ENCODE measurements at regions not wholly inside any gene's neighbourhood (a gene's known extent, or its start where the extent isn't known, plus 50 kb on each side); places are given as distances from the start of the nearest gene placed in this dataset.

GRCh38 chr10:76764177-76764576 is 873.4 kb downstream of the KCNMA1 start (continued):
- TF ChIP-seq, protein P1, sequence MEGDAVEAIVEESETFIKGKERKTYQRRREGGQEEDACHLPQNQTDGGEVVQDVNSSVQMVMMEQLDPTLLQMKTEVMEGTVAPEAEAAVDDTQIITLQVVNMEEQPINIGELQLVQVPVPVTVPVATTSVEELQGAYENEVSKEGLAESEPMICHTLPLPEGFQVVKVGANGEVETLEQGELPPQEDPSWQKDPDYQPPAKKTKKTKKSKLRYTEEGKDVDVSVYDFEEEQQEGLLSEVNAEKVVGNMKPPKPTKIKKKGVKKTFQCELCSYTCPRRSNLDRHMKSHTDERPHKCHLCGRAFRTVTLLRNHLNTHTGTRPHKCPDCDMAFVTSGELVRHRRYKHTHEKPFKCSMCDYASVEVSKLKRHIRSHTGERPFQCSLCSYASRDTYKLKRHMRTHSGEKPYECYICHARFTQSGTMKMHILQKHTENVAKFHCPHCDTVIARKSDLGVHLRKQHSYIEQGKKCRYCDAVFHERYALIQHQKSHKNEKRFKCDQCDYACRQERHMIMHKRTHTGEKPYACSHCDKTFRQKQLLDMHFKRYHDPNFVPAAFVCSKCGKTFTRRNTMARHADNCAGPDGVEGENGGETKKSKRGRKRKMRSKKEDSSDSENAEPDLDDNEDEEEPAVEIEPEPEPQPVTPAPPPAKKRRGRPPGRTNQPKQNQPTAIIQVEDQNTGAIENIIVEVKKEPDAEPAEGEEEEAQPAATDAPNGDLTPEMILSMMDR (IDR thresholded peaks at IDR 0.05): no peak
- TF ChIP-seq GRHL2 (CRISPR knock-in tag; IDR thresholded peaks at IDR 0.05; ENCODE audit: insufficient replicate concordance, severe bottlenecking) (no peak), ELF4 (CRISPR knock-in tag; IDR thresholded peaks at IDR 0.05; ENCODE audit: low read depth) (no peak), ZMAT4 (CRISPR knock-in tag; IDR thresholded peaks at IDR 0.05) (no peak), JAZF1 (CRISPR knock-in tag; IDR thresholded peaks at IDR 0.05) (no peak)

DNA sequence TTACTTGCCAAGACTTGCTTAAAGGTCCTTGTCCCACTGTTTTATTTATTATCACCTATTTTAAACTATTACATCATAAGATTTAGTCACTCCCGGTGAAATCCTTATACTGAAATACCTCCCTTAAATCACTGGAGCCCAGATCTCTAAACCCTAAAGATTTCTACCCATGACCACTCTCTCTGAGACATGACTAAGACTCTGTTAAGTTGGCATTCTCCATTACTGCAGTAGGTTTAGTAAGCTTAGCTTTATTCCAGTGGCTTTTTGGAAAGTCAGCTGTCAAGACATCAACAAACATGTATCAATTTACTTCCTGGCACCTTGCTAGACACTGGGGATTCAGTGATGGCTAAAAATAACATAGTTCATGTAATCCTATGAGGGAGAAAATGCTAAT is 874.2 kb downstream of the KCNMA1 start:
- ChIA-PET POLR2A (no interaction called here), CTCF (no interaction called here)
- Mint-ChIP-seq H3K4me1 (peaks cover 7% of the 10 kb centered on the region; the same call in 1 of the 2 replicates), H3K4me3 (no peak overlapping the region), H3K27me3 (ENCODE audit: low read depth) (no peaks in the 10 kb centered on the region), H3K27ac (no peak overlapping the region), H3K9me3 (peaks cover 6% of the 10 kb centered on the region; the same call in 1 of the 2 replicates), H3K36me3 (no peaks in the 10 kb centered on the region)
- DNase-seq (ENCODE audit: low spot score) (no peak), ATAC-seq (no peak)
- TF ChIP-seq ZMAT4 (CRISPR knock-in tag; IDR thresholded peaks at IDR 0.05) (no peak), MAX (CRISPR knock-in tag; IDR thresholded peaks at IDR 0.05) (no peak), TEAD1 (CRISPR knock-in tag; IDR thresholded peaks at IDR 0.05) (no peak), ZNF532 (CRISPR knock-in tag; IDR thresholded peaks at IDR 0.05; ENCODE audit: borderline replicate concordance) (no peak), NR1H2 (CRISPR knock-in tag; IDR thresholded peaks at IDR 0.05) (no peak)
- TF ChIP-seq, protein P2, sequence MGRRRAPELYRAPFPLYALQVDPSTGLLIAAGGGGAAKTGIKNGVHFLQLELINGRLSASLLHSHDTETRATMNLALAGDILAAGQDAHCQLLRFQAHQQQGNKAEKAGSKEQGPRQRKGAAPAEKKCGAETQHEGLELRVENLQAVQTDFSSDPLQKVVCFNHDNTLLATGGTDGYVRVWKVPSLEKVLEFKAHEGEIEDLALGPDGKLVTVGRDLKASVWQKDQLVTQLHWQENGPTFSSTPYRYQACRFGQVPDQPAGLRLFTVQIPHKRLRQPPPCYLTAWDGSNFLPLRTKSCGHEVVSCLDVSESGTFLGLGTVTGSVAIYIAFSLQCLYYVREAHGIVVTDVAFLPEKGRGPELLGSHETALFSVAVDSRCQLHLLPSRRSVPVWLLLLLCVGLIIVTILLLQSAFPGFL (CRISPR knock-in tag; IDR thresholded peaks at IDR 0.05; ENCODE audit: borderline replicate concordance): no peak
- TF ChIP-seq, protein P3, sequence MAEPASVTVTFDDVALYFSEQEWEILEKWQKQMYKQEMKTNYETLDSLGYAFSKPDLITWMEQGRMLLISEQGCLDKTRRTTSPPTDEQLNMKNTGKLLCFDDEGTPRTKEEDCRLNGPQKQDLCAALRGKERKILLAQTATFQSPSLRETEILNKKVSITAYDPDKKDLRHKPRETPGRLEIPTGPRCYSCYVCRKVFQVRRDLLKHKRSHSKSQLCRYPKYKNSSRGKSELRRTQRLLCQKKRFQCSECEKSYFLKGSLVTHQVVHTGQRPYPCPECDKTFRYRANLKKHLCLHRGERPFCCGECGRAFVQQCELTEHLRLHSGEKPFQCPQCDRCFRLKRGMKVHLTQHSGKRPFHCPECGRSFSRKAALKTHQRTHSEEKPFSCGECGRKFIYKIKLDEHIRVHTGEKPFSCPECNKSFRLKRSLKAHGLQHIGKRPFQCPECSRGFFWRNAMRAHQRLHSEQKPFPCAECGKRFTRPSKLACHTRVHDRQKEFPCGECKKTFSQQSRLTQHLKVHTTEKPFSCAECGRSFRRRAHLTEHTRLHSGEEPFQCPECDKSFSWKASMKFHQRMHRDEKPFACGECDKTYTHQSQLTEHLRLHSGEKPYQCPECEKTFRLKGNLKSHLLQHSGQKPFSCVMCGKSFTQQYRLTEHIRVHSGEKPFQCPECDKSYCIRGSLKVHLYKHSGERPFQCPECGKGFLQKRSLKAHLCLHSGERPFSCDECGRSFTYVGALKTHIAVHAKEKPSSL (CRISPR knock-in tag; conservative IDR thresholded peaks at IDR 0.05): no peak
- TF ChIP-seq, protein P4, sequence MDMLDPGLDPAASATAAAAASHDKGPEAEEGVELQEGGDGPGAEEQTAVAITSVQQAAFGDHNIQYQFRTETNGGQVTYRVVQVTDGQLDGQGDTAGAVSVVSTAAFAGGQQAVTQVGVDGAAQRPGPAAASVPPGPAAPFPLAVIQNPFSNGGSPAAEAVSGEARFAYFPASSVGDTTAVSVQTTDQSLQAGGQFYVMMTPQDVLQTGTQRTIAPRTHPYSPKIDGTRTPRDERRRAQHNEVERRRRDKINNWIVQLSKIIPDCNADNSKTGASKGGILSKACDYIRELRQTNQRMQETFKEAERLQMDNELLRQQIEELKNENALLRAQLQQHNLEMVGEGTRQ (CRISPR knock-in tag; IDR thresholded peaks at IDR 0.05): no peak

All from WTC11 (cell line).